K562 (cell line): ENCODE measurements at regions not wholly inside any gene's neighbourhood (a gene's known extent, or its start where the extent isn't known, plus 50 kb on each side); places are given as distances from the start of the nearest gene placed in this dataset.

Experiments used
- ATAC-seq: fragments of 200-7000 bp; cut with Tn5 transposase; 3 replicates; pipeline ENCODE4 v1.9.1; 2020; ENCODE audit warnings: moderate library complexity
- BruUV-seq: library from RNA; stranded (reverse); fragments of 400-500 nt; replicated peaks from 2 replicates; lab custom pipeline; 2021; lab: Mats Ljungman, UMichigan
- CTCF ChIA-PET: fragments of 300-600 bp; formaldehyde crosslinking; extraction: SDS; loops from one replicate; lab custom pipeline; 2021; ENCODE audit warnings: low intra/inter-chr PET ratio; lab: Yijun Ruan, JAX
- POLR2A ChIA-PET: fragments of 300-600, 350-650 bp; sonication (Branson Sonifier 250); formaldehyde crosslinking; extraction: SDS; loops from one replicate; lab custom pipeline; 2021; ENCODE audit warnings: antibody characterized with exemption, inconsistent platforms; lab: Yijun Ruan, JAX
- DNase-seq, 4 experiments: peaks; one replicate each; pipeline versions ENCODE4 v3.0.0 to v3.0.0-alpha.2; 2011 to 2018; ENCODE audit warnings: low spot score in 3 of 4, mixed read lengths in 3 of 4; ENCODE audit errors: extremely low read depth in 1 of 4
- FAIRE-seq: peaks from 2 replicates; lab custom pipeline; 2011; peaks lifted over from hg19 to GRCh38; lab: Jason Lieb, UNC
- H2AFZ ChIP-seq: 2 replicates; pipeline ENCODE4 v1.6.0; 2011; ENCODE audit warnings: low read depth, low read length, control low read depth, inconsistent platforms
- H3K27ac ChIP-seq: fragments of 200-600 bp; 3 replicates; pipeline ENCODE4 v1.8.0; 2011; ENCODE audit warnings: low read depth, mild to moderate bottlenecking, control low read depth, inconsistent platforms, low read length, moderate library complexity, mixed read lengths; ENCODE audit errors: extremely low read depth
- H3K27me3 ChIP-seq, 2 experiments: fragments of 300-600 bp in 1 of 2; 2 replicates in 1 of 2; 3 replicates in 1 of 2; pipeline versions ENCODE4 v1.6.0 to v1.8.0; 2011; ENCODE audit warnings: inconsistent platforms in 2 of 2, low read length in 2 of 2, mild to moderate bottlenecking in 1 of 2, mixed read lengths in 1 of 2, moderate library complexity in 1 of 2; ENCODE audit not compliant: control insufficient read depth in 2 of 2, insufficient read depth in 2 of 2
- H3K36me3 ChIP-seq: fragments of 300-600 bp; 3 replicates; pipeline ENCODE4 v1.8.0; 2011; ENCODE audit warnings: mild to moderate bottlenecking, low read length, inconsistent platforms; ENCODE audit not compliant: control insufficient read depth, insufficient read depth
- H3K4me1 ChIP-seq, 2 experiments: fragments of 200-600 bp in 1 of 2; replicated peaks in 1 of 2; 2 replicates in 1 of 2; 3 replicates in 1 of 2; pipeline versions ENCODE4 v1.5.1 to v1.8.0; 2011; ENCODE audit warnings: inconsistent platforms in 2 of 2, low read length in 2 of 2, mild to moderate bottlenecking in 1 of 2, mixed read lengths in 1 of 2, moderate library complexity in 1 of 2; ENCODE audit not compliant: control insufficient read depth in 2 of 2, insufficient read depth in 2 of 2
- H3K4me2 ChIP-seq: 2 replicates; pipeline ENCODE4 v1.6.1; 2011; ENCODE audit warnings: low read length, control low read depth, inconsistent platforms, mixed read lengths; ENCODE audit not compliant: insufficient read depth
- H3K4me3 ChIP-seq: fragments of 200-600 bp; sonication (generic), shearing (Covaris generic); 2 replicates; pipeline ENCODE4 v1.5.1; 2016; ENCODE audit warnings: control low read depth, inconsistent platforms
- H3K79me2 ChIP-seq: fragments of 200-600 bp; 3 replicates; pipeline ENCODE4 v1.8.0; 2011; ENCODE audit warnings: low read length, inconsistent platforms; ENCODE audit not compliant: control insufficient read depth, insufficient read depth
- H3K9ac ChIP-seq, 2 experiments: 2 replicates each; pipeline versions ENCODE4 v1.6.0 to v1.6.1; 2011; ENCODE audit warnings: low read depth in 2 of 2, low read length in 2 of 2, control low read depth in 1 of 2, inconsistent platforms in 1 of 2, mild to moderate bottlenecking in 1 of 2, mixed read lengths in 1 of 2; ENCODE audit not compliant: insufficient read depth in 1 of 2
- H3K9me1 ChIP-seq: one replicate; pipeline ENCODE4 v1.6.0; 2011; ENCODE audit warnings: inconsistent platforms, mild to moderate bottlenecking, low read length, moderate library complexity; ENCODE audit not compliant: control insufficient read depth, insufficient read depth
- H3K9me3 ChIP-seq: replicated peaks from 2 replicates; pipeline ENCODE4 v1.5.1; 2011; ENCODE audit warnings: low read depth, low read length, inconsistent platforms; ENCODE audit not compliant: control insufficient read depth, insufficient read depth
- H4K20me1 ChIP-seq: replicated peaks from 2 replicates; pipeline ENCODE4 v1.6.1; 2011; ENCODE audit warnings: low read length, inconsistent platforms, mixed read lengths; ENCODE audit not compliant: control insufficient read depth, insufficient read depth
- ATF2 ChIP-seq: sonication (generic); formaldehyde crosslinking; IDR thresholded peaks from 2 replicates; pipeline ENCODE4 v1.8.1; 2022; ENCODE audit warnings: missing genetic modification reagents
- CBX3 ChIP-seq, 2 experiments: IDR thresholded peaks; 1 replicate in 1 of 2; 2 replicates in 1 of 2; pipeline ENCODE4 v1.6.1; 2012; ENCODE audit warnings: inconsistent platforms in 2 of 2, low read length in 2 of 2, borderline replicate concordance in 1 of 2, control low read depth in 1 of 2
- FOXP4 ChIP-seq: sonication (generic); formaldehyde crosslinking; IDR thresholded peaks from 2 replicates; pipeline ENCODE4 v1.8.0; 2022; ENCODE audit warnings: mild to moderate bottlenecking, missing genetic modification reagents, borderline replicate concordance
- MAZ ChIP-seq, 2 experiments: fragments of 450-650 bp in 1 of 2; sonication (generic) in 1 of 2; formaldehyde crosslinking; IDR thresholded peaks in 1 of 2; conservative IDR thresholded peaks in 1 of 2; 2 replicates each; pipeline versions ENCODE4 v1.4.0 to v1.5.0; 2020; ENCODE audit warnings: mild to moderate bottlenecking in 1 of 2, missing genetic modification reagents in 1 of 2
- TCF3 ChIP-seq: sonication (generic); formaldehyde crosslinking; IDR thresholded peaks from 2 replicates; pipeline ENCODE4 v1.4.0; 2020; ENCODE audit warnings: mild to moderate bottlenecking, missing genetic modification reagents
- ZNF224 ChIP-seq: sonication (generic); formaldehyde crosslinking; IDR thresholded peaks from 2 replicates; pipeline ENCODE4 v1.8.0; 2022; ENCODE audit warnings: mild to moderate bottlenecking, missing genetic modification reagents
- ZNF407 ChIP-seq: fragments of 450-650 bp; IDR thresholded peaks from 2 replicates; pipeline ENCODE4 v1.6.1; 2016; ENCODE audit warnings: low read depth
- ZNF436 ChIP-seq: fragments of 250-450, 450-650 bp; sonication (Bioruptor Pico); formaldehyde crosslinking; IDR thresholded peaks from 2 replicates; pipeline ENCODE4 v1.7.0; 2020; ENCODE audit warnings: mild to moderate bottlenecking
- ZNF511 ChIP-seq: sonication (generic); formaldehyde crosslinking; IDR thresholded peaks from 2 replicates; pipeline ENCODE4 v1.8.0; 2022; ENCODE audit warnings: mild to moderate bottlenecking, missing genetic modification reagents
- ZNF551 ChIP-seq: fragments of 250-450 bp; sonication (Bioruptor Pico); IDR thresholded peaks from 2 replicates; pipeline ENCODE4 v1.5.0; 2021; ENCODE audit warnings: mild to moderate bottlenecking, moderate library complexity
- ZNF696 ChIP-seq: fragments of 250-450 bp; sonication (Bioruptor Pico); conservative IDR thresholded peaks from 2 replicates; pipeline ENCODE4 v1.4.0; 2020; ENCODE audit warnings: mild to moderate bottlenecking, moderate library complexity
- in situ Hi-C: fragments of 300-500 bp; cut with MboI; formaldehyde crosslinking; loops from 4 replicates; pipeline ENCODE4 v1.15.0; 2018; ENCODE audit warnings: inconsistent platforms, mixed read lengths
- intact Hi-C: fragments of 100-400 bp; cut with micrococcal nuclease; formaldehyde crosslinking; loops from 2 replicates; pipeline ENCODE4 v1.14.2; 2022

- Histone ChIP-seq H4K20me1 (no peaks in the 10 kb centered on the region), H3K27me3 (no peaks in the 10 kb centered on the region), H3K9ac (no peak overlapping the region), H3K4me1 (no peaks in the 10 kb centered on the region), H3K79me2 (no peaks in the 10 kb centered on the region), H3K4me3 (no peak overlapping the region), H3K27ac (no peak overlapping the region), H2AFZ (no peak overlapping the region), H3K9me3 (no peaks in the 10 kb centered on the region), H3K9me1 (no peaks in the 10 kb centered on the region), H3K4me2 (no peak overlapping the region), H3K36me3 (no peaks in the 10 kb centered on the region)
- ChIA-PET CTCF (no interaction called here), POLR2A (interaction anchor here (0.6 kb wide), 1 partner anchor 206 kb away, joined by 3 read pairs; no protein-coding TSS in a partner anchor)
- in situ Hi-C loops, result no loop called here
- intact Hi-C loops, result no loop called here
- no TSS peak for BruUV-seq
- ATAC-seq, result no peak
- DNase-seq, result no peak
- no peak for FAIRE-seq
- no peak for TF ChIP-seq ATF2 (CRISPR knock-in tag)
- no peak for TF ChIP-seq ZNF407
- TF ChIP-seq MAZ (CRISPR knock-in tag; conservative IDR thresholded peaks at IDR 0.05 in 1 of 2, IDR thresholded peaks at IDR 0.05 in 1 of 2), result no peak
- TF ChIP-seq FOXP4 (CRISPR knock-in tag), result no peak
- TF ChIP-seq ZNF224 (CRISPR knock-in tag), result no peak
- TF ChIP-seq ZNF436 (CRISPR knock-in tag), result no peak
- no peak for TF ChIP-seq ZNF551
- no peak for TF ChIP-seq CBX3 (IDR thresholded peaks at IDR 0.05; ENCODE audit: borderline replicate concordance in 1 of 2, low read length in 2 of 2)
- TF ChIP-seq ZNF696 (CRISPR knock-in tag), result no peak
- TF ChIP-seq TCF3 (CRISPR knock-in tag), result no peak
- TF ChIP-seq ZNF511 (CRISPR knock-in tag), result no peak
These were observed 455.6 kb upstream of the GRAMD2B start for GRCh38 chr5:125967576-125967975.
